HG02852 (cell line): ENCODE measurements at regions not wholly inside any gene's neighbourhood (a gene's known extent, or its start where the extent isn't known, plus 50 kb on each side); places are given as distances from the start of the nearest gene placed in this dataset.
"Not testable (repeated sequence)": the region's sequence is repeated elsewhere in the genome, so short reads cannot be mapped to it uniquely, and the experiment has no call there.

Experiments
- ATAC-seq: cut with Tn5 transposase; IDR thresholded peaks from one replicate; pipeline ENCODE4 v1.9.1; 2021; ENCODE audit warnings: mild to moderate bottlenecking, moderate library complexity; ENCODE audit not compliant: unreplicated experiment

GRCh38 chr1:57612833-57613232 is 189.0 kb upstream of the DAB1 start:
- no peak for ATAC-seq

- no peak for ATAC-seq
Measured at GRCh38 chr1:57605933-57606332, 182.1 kb upstream of the DAB1 start.

DNA sequence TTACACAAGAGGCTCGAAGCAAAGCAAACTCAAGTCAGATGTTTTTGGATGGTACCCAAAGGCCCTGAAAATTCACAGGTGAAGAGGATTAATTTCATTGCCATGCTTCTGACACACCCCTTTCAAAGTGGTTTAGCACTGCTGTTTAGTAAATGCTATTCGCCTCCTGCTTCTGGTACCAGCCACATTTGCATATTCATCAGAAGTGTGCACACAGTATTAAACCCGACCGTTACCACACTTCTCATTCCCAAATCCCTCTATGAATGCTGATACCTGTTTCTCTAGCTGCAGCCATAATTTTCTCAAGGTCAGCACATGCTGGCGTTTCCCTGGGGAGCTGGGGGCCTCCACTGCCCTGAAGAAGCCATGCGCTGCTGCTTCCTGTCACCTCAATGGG is 179.8 kb upstream of the DAB1 start:
- ATAC-seq, result no peak

- no peak for ATAC-seq
Measured at GRCh38 chr1:57600424-57600823, 176.6 kb upstream of the DAB1 start.

DNA sequence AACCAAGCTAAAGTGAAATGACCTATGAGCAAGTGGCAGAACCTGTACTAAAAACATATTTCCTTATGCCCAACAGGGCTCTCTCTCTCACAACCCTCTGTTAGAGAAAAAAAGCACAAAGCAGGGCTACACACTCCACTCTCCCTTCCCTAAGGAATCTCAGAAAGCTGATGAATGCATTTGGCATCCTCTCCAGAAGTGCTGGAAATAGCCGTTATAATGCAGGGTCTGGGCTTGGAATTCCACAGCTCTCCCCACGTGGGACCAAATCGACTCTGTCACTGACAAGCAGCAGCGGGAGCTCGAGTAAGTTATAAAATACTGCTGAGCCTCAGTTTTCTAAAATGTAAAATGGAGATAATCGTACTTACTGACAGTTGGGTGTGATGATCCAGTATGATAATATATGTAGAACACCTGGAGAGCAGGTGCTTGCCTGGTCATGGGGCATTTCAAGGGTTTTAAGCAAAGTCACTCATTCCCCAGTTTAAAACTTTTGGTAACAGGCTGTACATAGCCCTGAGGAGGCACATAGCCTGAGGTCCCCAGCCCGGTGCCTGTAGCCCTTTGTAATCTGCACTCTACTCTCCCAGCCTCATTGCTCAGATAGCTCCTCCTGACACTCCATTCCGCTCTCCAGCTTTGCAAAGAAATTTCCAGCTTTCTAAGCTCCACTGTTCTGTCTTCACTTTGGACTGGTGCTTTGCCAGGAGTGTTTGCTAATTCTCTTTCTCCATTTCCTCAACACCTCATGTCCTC is 175.6 kb upstream of the DAB1 start:
- no peak for ATAC-seq

- no peak for ATAC-seq
Measured at GRCh38 chr1:57597036-57597435, 173.2 kb upstream of the DAB1 start.

- no peak for ATAC-seq
Measured at GRCh38 chr1:57594002-57594401, 170.1 kb upstream of the DAB1 start.

DNA sequence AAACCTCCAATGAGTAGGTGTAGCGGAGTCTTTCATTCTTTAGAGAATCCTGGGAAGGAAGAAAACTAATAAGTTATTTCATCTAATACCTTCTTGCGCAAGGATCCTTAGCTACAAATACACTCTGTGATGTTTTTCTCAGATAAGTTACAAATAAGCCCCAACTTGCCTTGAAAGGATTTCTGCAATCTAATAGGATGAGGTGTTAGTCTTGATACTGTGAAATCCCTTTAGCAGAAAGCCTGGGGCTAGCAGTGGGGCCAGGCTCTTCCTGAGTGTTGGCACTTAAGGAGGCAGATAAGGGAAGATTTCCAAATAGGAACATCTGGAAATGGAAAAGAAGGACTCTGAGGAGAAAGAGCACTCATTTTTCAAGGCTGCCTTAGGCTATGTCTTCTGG is 168.0 kb upstream of the DAB1 start:
- ATAC-seq, result no peak

- no peak for ATAC-seq
Measured at GRCh38 chr1:57590978-57591377, 167.1 kb upstream of the DAB1 start.

DNA sequence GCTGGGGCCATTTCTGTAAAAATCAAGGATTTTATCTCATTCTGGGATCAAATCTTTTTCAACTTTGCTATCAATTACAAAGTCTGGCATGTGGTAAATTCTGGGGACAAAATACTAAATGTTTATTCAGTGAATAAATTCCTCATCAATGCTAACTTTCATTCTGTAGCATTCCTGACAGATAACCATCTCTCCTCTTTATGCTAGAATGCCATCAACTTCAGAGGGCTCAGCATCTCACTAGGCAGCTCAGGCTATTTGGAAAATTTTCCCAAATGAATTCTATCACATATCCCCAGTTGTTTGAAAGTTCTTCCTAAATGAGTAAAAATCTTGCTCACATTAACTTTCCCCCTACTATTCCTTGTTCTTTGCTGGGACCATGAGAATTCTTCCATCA is 163.0 kb upstream of the DAB1 start:
- no peak for ATAC-seq

GRCh38 chr1:57578680-57579079 is 154.8 kb upstream of the DAB1 start:
- no peak for ATAC-seq

- ATAC-seq, result no peak
Measured at GRCh38 chr1:57578099-57578498, 154.2 kb upstream of the DAB1 start.

GRCh38 chr1:57576756-57577155 is 152.9 kb upstream of the DAB1 start:
- ATAC-seq, result no peak

GRCh38 chr1:57572016-57572415 is 148.2 kb upstream of the DAB1 start:
- ATAC-seq, result no peak

DNA sequence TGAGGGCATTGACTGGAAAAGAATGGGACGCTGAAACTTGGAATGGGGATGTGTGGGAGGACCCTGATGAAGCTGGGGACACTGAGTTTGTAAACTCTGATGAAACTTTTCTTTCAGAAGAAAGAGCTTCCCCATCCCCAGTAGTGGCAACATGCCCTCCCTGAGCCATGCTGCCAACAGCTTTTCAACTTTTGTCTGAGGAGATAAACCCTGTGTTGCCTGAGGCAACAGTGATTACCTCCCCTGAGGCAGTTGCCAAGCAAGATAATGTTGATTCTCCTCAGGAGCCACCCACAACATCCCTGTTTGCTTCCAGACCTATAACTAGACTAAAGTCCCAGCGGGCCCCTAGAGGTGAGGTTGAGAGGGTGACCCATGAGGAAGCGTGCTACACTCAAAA is 134.2 kb upstream of the DAB1 start:
- not testable (repeated sequence) for ATAC-seq

- no peak for ATAC-seq
Measured at GRCh38 chr1:57553666-57554065, 129.8 kb upstream of the DAB1 start.

GRCh38 chr1:57551476-57551875 is 127.6 kb upstream of the DAB1 start:
- no peak for ATAC-seq

DNA sequence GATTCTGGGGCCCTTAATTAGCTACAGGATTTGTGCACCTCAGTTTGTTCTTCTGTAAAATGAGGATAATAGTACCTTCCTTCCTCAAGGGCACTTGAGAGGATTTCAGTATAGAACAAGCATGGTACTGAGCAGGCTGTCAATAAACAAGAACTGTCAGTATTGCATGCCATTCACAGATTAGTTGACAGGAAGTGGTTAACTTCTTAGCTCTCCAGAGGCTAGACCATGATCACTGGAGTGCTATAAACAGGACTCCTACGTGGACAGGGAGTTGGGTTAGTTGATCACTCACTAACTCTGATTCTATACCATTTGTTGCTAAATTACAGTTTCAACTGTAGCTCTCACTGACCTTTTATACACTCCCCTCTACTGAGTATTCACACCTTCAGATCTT is 126.2 kb upstream of the DAB1 start:
- no peak for ATAC-seq

GRCh38 chr1:57549300-57549699 is 125.4 kb upstream of the DAB1 start:
- ATAC-seq, result no peak

DNA sequence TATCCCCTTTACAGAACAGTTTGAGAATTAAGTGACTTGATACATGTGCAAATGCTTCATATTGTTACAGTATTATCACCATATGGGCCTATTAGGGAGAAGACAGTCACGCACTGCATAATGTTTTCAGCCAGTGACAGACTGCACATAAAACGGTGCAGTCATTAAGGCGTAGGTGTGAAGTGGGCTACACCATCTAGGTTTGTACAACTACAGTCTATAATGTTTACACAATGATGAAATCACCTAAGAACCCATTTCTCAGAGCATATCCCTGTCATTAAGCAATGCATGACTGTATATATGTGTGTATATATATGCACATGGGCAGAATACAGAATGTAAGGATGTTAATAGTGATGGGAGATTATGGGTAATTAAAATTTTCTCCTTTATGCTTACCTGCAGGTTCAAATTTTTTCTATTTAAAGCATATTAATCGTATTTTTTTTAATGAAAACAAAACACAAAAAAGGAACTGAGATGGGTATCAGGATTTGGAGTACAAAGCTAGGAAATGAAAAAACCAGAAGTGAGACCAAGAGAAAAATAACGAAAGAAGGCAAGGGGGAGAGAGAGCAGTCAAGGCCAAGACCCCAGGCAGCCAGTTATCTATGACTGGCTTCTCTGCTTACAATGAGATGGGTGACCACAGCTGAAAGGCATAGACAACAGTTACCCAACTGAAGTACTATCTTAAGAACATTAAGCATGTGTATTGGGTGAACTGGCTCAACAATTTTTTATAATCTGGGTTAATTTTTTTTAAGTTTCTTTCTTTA is 122.9 kb upstream of the DAB1 start:
- no peak for ATAC-seq

GRCh38 chr1:57544345-57544744 is 120.5 kb upstream of the DAB1 start:
- no peak for ATAC-seq

DNA sequence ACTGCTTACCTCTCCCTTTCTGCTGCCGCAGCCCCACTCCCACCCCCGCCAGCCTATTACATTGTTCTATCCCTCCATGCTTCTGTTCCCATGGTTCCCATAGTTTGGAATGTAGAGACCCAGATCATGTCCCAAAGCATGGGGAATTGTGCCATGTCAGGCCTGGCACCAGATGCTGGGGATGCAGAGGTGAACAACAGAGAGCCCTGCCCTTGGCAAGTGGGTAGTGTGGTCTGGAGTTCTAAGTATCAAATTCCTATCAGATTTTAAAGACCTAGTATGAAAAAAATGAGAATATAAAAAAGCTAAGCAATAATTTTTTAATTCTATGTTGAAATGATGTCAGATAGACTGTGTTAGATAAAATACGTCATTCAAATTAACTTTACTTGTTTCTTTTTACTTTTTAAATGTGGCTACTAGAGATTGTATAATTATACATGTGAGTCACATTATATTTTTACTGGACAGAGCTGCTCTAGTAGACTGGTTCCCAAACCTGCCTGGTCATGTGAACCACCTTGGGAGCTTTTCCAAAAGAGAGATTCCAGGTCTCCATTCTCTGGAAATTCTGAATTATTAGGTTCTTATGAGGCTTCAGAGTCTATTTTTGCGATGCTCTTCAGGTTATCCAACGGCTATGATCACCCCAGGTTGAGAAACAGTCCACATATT is 113.0 kb upstream of the DAB1 start:
- ATAC-seq, result no peak
